ENCODE measurements at regions not wholly inside any gene's neighbourhood (a gene's known extent, or its start where the extent isn't known, plus 50 kb on each side); places are given as distances from the start of the nearest gene placed in this dataset.

GRCh38 chr7:85947767-85948166, 695.9 kb upstream of the GRM3 start:
- no peak for TF ChIP-seq CTCF (IDR thresholded peaks at IDR 0.05)
- no peak for TF ChIP-seq ZFX (IDR thresholded peaks at IDR 0.05; ENCODE audit: borderline replicate concordance)
